ENCODE measurements at regions not wholly inside any gene's neighbourhood (a gene's known extent, or its start where the extent isn't known, plus 50 kb on each side); places are given as distances from the start of the nearest gene placed in this dataset.

DNA sequence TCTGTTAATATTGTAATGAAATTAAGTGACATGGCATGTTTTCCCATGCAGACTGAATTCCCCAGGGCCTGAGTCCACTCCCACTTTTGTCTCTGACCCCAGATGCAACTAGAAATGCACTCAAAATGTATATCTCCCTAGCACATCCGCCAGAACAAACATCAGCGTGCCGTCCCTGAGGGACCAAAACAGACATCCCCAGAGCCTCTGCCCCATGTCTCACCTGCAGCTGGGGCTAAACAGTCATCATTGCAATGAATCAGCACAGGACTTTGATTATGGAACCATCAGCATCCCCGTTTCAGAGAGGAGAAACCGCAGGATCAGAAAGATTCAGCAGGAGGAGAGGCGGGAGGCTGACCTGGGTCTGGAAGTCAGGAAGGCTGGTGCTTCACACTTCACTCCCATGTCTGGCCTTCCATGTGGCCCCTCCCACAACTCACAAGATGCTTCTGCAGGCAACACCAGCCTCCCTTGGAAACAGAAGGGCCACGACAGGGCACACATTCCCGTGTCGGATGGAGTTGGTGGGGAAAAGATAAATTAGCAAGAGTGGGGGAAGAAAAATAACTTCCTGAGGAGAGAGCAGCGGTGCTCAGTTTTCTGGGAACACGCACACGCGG lies 130.6 kb upstream of the VSTM2B start:
- intact Hi-C loops (cut with micrococcal nuclease) = no loop called here

DNA sequence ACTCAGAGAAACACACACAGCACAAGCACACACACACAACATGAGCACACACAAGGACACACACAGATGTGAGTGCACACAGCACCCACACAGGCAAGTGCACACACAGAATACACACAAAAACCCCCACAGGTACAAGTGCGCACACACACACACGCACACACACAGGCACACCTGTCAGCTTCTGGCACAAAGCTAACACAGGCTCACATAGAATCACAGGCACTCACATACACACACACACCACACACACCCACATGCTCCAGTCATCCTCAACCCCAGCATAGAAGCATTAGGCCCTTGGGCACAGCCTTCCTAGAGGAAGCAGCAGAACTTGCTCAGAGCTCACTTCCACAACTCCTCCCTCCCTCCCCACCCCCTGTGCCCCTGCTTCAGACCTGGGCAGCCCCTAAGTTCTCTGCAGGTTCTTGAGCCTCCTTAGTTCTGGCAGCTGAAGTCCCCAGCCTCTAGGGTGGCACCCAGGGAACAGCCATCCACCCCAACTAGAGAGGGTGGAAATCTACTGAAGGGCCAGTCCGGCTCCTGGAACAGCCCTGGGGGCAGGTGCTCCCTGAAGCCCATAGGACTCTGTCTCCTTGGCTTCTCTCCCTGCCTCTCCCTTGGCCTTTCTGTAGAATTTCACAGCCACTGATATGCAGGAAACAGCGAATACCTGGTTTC lies 129.9 kb upstream of the VSTM2B start:
- intact Hi-C loops (cut with micrococcal nuclease) = no loop called here

DNA sequence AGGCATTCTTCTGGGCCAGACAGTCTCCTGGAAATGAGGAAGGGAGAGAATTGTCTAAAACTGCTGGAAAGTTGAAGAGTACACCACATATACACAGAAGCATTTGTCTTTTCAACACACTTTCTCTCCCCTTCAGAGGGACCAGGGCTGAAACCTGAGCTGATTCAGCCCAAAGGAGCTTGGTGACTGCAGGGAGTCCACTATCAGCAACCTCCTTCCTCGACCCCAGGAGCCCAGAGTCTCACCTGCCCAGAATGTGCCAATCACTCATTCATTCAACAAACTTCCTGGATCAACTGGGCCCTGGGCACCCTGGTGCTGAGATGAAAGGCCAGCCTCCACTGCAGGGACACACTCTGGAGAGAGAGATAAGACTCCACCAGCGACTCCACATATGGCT lies 128.9 kb upstream of the VSTM2B start:
- intact Hi-C loops (cut with micrococcal nuclease) = no loop called here

DNA sequence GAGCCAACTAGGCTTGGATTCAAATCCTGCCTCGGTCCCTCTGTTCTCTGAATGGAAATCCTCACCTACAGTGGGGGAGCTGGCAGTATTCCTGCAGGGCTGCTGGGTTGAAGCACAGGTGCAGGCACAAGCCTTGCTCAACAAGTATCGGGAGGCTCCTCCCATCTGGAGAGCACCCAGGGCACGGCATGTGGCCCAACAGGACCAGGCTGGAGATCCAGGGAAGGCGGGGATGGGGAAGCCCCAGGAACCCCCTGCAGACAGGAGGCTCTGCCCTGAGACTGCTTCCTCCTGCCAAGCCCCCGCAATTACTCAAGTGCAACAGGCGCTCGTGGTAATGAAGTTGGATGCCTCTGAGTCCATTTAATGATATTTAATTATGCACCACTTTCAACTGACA lies 128.0 kb upstream of the VSTM2B start:
- intact Hi-C loops (cut with micrococcal nuclease) = no loop called here

DNA sequence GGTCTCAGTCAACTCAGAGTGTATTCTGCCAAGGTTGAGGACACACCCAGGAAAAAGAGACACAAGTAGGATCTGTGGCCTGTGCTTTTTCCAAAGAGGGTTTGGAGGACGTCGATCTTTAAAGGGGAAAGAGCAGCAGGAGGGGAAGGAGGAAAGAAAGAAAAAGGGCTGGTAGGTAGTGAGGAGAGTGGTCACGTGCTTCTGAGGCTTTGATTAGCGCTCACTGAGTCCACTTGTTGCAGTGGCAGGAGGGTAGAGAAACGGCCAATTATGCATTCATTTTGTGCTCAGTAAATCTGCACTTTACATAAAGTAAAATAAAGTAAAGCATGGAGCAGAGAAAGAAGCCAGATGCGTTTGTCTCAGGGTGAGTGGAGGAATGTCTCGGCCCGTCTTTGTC lies 126.0 kb upstream of the VSTM2B start:
- intact Hi-C loops (cut with micrococcal nuclease) = no loop called here

DNA sequence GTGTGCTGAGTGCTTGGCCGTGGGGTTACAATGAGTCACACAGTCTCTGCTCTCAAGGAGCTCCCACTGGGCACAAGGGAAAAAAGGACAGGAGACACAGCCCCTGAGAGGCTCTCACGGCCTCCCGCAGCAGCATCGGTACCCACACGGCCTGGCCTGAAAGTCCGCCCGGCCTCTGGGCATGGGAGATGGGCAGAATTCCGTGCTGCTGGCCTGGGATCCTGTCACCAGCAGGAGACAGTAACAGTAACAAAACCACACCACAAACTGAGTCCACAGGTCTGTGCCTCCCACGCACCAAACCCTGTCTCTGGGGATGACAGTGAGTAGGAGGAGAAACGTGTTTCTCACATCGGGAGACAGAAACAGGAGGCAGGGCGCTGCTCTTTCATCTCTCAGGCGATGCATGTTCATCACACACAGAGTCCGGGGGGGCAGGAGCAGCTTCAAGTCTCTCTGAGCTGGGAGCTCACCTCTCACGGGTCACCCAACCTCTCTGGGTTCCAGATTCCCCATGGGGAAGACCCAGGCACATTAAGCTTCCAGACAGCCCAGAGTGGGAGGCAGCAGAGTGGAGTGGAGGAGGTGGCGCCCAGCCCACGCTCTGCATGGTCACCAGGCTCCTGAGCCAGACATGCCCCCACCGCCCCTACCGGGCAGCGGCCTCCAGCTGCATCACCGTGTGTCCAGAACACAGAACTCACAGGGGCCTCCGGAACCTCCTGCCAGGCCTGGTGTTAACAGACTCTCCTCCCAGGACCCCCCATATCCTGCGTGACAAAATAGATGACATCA lies 124.7 kb upstream of the VSTM2B start:
- intact Hi-C loops (cut with micrococcal nuclease) = no loop called here

DNA sequence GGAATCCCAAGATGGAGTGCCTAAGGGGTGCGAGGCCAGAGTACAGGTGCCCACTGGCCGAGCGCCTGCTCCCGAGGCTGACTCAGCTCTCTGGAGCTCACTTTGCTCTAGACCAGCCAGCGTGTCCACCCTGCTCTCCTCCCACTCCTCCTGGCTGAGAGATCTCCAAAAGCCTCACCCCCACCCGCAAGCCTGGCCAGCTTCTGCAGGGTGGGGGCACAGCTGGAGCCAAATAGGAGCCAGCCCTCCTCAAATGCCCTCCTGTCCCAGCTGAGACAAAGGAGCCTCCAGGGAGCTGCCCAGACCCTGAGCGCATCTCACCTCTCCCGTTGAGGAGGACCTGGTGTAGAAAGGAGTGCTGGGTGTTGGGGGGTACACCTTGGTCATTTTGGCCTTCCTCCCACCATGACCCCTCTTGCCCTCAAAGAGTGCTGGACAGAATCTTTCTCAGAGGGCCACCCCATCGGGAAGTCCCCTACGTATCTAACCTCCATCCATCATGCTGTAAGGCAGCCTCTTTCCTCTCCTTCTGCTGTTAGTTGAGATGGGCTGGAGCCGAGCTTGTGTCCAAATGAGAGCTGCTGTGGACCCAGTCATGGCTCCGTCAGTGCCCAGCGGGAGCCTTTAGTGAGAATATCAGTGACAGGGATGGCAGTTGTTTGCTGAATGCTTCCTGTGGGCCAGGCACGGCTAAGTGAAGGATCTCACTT lies 123.9 kb upstream of the VSTM2B start:
- intact Hi-C loops (cut with micrococcal nuclease) = no loop called here

DNA sequence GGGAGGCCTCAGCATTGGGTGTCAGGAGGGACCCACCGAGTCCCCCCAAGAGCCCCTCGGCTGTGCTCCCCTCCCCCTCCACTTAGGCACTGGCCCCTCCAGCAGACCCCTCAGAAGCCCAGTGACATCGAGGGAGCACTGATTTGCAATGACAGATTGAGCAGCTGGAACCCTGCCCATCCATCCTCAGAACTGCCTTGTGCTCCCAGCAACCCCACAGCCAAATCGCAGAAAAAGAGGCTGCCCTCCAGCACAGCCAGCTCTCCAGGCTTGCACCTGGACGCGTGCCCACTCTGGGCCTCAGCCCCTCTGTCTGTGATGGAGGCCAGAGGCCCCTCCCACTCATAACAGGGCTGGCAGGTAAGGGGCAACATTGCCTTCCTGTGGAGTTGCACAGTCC lies 123.2 kb upstream of the VSTM2B start:
- intact Hi-C loops (cut with micrococcal nuclease) = no loop called here

DNA sequence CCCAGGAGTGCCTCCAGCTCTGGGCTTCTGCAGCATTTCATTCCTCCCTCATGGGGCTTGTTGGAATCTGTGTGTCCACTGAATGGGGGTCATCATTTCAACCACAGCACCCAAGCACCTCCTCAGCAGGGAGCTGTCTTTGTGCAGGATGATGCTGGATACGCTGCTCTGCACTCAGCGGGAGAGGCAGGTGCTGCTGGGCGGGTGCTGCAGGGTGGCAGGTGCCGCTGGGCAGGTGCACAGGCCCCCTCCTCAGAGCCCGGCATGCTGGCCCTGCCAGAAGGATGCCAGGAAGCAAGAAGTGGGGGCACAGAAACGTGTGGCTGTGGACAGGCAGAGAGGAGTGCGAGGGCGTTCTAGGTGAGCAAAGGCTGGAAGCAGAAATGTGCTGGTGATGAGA lies 121.8 kb upstream of the VSTM2B start:
- intact Hi-C loops (cut with micrococcal nuclease) = no loop called here

DNA sequence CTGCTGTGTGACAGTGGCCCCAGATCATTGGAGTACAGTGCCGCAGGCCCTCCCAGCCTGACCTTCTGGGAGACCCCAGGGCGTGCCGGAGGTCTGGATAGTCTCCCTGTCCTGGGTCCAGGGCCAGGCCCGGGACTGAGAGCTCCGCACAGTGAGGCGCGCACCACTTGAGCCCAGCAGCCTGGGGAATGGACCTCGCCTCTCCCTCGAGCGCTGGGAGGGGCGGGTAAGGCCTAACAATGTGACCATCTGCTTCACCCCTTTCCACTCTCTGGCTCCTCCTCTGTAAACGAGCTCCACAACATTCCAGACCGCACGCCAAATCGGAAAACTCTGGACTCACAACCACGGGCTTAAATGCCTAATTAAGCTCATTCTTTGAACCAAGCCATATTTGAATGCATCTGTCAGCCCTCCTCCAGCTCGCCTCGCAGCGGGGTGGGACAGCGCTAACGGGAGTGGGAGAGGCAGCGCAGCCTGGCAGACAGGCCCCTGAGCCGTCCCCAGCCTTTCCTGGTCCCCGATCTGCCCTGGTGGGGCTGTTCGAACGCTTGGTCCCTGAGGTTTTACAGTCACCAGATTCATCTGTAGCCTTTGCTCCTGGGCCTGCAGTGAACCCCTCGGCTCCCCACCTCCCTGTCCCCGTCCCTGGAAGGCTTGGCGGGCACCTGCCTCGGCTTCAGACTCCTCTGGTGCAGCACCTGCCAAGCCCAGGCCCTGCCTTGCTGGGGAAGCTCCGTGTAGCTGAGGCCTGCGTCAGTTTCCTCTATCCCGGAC lies 120.7 kb upstream of the VSTM2B start:
- intact Hi-C loops (cut with micrococcal nuclease) = no loop called here

DNA sequence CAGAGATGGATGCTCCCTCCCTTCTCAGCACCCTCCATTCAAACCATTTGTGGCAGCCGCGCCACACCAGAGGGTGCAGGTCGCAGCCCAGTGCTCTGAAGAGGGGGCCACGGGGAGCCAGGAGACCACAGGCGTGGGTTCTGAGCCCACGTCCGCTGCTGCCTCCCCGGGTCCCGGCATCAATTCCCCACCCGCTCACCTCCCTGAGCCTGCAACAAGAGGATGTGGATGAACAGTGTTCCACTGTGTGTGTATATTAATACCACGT lies 120.1 kb upstream of the VSTM2B start:
- intact Hi-C loops (cut with micrococcal nuclease) = no loop called here

DNA sequence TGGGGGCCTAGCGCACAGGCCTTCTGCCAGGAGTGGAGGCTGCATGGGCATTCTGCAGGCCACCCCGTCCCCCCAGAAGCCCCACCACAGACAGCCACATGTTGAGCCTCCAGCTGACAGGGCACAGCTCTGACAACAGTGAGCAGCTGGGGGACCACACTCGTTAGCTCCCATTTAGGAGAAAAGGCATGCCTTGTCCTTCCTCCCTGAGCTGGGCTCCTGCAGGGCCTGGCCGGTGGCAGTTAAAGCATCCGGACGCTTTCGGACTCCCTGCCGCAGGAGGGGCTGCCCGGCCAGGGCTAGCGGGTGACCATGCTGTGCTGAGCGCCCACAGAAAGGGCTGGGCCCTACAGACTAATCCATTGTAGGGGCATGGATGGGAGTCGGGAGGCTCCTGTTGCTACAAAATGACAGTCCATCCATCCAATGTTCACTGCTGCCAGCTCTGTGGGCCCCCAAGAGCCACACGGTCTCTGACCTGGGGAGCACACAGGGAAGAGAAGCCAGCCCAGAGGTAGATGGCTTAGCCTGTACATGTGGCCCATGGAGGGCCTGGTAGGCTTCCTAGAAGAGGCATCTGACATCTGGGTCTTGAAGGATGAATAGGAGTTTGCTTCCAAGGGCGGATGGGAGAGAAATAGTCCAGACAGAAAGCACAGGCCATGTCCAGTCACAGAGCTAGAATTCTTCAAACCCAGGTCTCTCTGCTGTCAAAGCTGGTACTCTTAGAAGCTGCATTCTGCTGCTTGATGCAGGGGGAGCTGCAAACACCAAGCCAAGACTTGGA lies 116.5 kb upstream of the VSTM2B start:
- intact Hi-C loops (cut with micrococcal nuclease) = no loop called here

DNA sequence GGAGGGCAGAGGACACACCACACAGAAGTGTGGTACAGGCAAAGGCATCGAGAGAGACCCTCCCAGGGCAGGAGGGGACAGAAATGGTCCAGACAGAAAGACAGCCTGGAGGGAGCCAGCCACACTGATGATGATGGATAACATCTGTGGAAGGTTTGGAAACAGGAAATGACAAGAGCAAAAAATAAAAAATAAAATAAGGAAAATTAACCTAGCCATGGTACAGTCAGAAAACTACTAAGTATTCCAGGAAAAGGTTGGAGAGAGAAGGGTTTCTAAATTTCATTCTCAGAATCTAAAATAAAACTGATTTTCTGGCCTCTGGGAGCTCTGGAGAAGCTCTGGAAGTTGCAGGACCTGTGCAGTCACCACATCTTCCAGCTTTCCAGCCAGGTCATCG lies 115.2 kb upstream of the VSTM2B start:
- intact Hi-C loops (cut with micrococcal nuclease) = no loop called here

DNA sequence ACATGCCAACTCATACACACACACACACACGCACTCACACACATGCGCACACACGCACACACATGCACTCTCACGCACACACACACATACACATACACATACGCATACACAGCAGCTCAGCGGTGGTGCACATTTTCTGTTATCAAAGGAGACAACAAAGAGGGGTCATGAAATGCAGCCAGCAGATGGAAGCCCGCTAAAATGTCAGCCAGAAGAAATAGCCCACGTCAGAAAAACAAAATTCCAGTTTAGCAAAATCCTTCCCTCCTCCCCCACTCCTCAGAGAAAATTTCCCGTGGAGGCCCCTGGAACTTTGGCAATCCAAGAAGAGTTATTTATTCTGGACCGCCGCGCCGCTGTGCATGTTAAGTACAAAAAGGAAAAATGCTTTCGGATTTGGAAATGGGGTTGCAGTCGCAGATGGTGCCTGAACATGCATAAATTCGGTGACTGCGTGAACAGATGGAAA lies 114.6 kb upstream of the VSTM2B start:
- intact Hi-C loops (cut with micrococcal nuclease) = no loop called here

DNA sequence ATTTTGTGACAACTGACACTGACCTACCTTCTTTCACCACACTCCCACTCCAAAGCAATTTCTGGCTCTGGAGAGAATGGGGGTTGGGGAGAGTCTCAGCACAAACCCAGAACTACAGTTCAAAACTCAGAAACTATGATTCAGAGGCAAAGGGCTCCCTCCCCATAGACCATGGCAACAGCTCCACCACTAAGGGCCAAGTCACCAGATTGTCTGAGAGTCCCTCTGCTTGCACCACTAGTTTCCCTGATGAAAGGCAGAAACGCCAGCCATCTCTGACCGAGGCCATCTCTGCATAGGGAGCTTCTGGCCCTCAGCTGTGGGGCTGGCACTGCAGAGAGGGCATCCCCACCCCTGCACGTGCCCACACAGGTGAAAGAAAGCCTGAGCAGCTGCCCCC lies 112.4 kb upstream of the VSTM2B start:
- intact Hi-C loops (cut with micrococcal nuclease) = no loop called here

DNA sequence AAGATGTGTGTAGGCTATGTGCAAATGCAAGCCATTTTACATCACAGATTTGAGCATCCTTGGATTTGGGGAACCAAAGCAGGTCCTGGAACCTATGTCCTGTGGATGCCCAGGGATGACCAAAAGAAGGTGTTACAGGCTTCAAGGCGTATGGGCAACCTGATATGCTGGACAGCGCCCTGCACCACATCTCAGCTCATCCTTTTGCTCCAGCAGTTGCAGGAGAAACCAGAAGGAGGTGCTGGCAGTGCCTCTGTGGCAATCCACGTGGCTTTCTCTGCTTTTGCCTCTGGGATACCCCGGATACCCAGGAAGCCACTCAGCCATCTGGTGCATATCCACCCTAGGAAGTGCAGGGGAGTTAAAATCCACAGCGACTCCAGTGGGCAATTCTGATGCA lies 110.3 kb upstream of the VSTM2B start:
- intact Hi-C loops (cut with micrococcal nuclease) = no loop called here

DNA sequence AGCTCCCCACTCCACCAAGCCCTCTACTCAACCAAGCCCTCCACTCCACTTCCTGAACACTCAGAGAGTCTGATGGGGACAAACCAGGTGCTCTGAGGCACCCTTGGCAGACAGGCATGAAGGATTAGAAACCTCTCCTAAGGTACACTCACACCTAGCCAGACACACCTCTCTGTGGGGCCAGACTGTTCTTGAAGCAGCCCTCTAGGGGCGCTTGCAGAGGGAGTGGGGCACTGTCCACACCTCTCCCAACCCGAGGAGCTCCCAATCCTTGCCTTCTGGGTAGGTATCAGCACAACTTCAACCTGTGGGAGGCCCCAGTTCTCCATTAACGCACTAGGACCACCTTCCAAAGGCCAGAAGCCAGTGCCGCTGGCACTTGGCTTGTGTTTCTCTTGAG lies 108.7 kb upstream of the VSTM2B start:
- intact Hi-C loops (cut with micrococcal nuclease) = no loop called here

DNA sequence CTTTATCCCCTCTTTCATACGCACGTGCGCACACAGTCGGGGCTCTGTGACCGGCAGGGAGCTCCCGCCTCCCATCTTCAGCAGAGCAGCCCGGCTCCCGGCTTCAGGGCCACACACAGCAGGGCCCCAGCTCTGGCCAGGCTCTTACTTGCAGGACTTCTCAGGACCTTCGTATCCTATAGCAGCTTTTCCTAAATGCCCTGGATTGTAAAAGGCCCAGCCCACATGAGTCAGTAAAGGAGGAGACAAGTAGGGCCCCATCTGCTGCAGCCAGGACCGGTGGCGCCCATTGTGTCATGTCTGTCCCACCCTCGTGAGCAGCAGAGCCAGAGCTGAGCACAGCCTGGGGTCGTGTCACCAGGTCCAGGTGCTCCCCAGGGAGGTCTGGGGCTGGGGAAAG lies 107.6 kb upstream of the VSTM2B start:
- intact Hi-C loops (cut with micrococcal nuclease) = no loop called here

DNA sequence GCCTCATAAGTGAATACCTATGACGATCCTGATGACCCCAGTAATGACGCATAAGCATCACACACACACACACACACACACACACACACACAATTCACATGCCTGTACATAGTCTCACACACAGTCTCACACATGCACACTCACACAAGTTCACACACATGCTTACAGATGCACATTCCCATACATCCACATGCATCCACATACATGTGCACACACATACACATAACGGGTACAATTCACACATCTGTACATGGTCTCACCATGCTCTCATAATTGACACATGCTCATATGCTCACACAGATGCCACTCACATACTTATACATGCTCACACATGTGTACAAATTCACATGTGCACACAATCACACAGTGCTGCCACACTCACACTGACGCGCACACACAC lies 105.7 kb upstream of the VSTM2B start:
- intact Hi-C loops (cut with micrococcal nuclease) = no loop called here

DNA sequence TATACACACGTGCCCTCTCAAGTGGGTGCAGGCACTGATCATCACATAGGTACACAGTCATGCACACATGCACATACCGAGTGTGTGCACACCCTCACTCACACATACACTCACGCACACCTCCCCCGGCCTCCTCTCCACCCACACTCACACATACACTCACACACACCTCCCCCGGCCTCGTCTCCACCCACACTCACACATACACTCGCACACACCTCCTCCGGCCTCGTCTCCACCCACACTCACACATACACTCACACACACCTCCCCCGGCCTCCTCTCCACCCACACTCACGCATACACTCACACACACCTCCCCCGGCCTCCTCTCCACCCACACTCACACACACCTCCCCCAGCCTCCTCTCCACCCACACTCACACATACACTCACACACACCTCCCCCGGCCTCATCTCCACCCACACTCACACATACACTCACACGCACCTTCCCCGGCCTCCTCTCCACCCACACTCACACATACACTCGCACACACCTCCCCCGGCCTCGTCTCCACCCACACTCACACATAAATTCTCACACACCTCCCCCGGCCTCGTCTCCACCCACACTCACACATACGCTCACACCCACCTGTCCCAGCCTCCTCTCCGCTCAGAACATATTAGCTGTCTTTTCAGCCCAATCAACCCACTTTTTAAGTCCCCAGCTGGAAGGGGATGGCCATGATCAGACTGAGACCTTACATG lies 105.2 kb upstream of the VSTM2B start:
- intact Hi-C loops (cut with micrococcal nuclease) = no loop called here

Measured in T-helper 2 cell treated with Interferon-gamma antibody and Interleukin-4, amounts not matched to agents 100 ng/mL and 5 ng/mL, for 36 hours (primary cell).